HEK293T (cell line): ENCODE measurements at regions not wholly inside any gene's neighbourhood (a gene's known extent, or its start where the extent isn't known, plus 50 kb on each side); places are given as distances from the start of the nearest gene placed in this dataset.

Experiments
- ARNT ChIP-seq: fragments of 450-650 bp; IDR thresholded peaks from 2 replicates; pipeline ENCODE4 v1.6.1; 2017; ENCODE audit warnings: mild to moderate bottlenecking
- BHLHE40 ChIP-seq: fragments of 450-650 bp; IDR thresholded peaks from 2 replicates; pipeline ENCODE4 v1.6.1; 2016; ENCODE audit warnings: mild to moderate bottlenecking, moderate library complexity, borderline replicate concordance
- FOXK2 ChIP-seq: fragments of 450-650 bp; IDR thresholded peaks from 2 replicates; pipeline ENCODE4 v1.6.1; 2016; ENCODE audit warnings: mild to moderate bottlenecking
- FOXM1 ChIP-seq: fragments of 450-650 bp; IDR thresholded peaks from 2 replicates; pipeline ENCODE4 v1.6.1; 2017; ENCODE audit warnings: mild to moderate bottlenecking, borderline replicate concordance
- L3MBTL2 ChIP-seq: fragments of 450-650 bp; conservative IDR thresholded peaks from 2 replicates; pipeline ENCODE4 v1.6.1; 2016; ENCODE audit warnings: mild to moderate bottlenecking
- PKNOX1 ChIP-seq: fragments of 450-650 bp; IDR thresholded peaks from 2 replicates; pipeline ENCODE4 v1.6.1; 2016
- SP1 ChIP-seq: fragments of 450-650 bp; IDR thresholded peaks from 2 replicates; pipeline ENCODE4 v1.6.1; 2017

GRCh38 chr3:150324245-150324644, 83.9 kb upstream of the TSC22D2 start:
- TF ChIP-seq FOXM1 (no peak), SP1 (no peak), BHLHE40 (no peak), ARNT (no peak), FOXK2 (no peak), PKNOX1 (no peak), L3MBTL2 (no peak)
